NCI-H1694 (cell line): ENCODE measurements at regions not wholly inside any gene's neighbourhood (a gene's known extent, or its start where the extent isn't known, plus 50 kb on each side); places are given as distances from the start of the nearest gene placed in this dataset.
A peak's percentile ranks its signal among the peaks of the same experiment; 100 is the strongest.

Source experiments
- DNase-seq: peaks from one replicate; lab custom pipeline; 2025; lab: John Stamatoyannopoulos, UW

GRCh38 chr1:59089036-59089798, 207.7 kb upstream of the FGGY start:
- no peak for DNase-seq

- no peak for DNase-seq
Observed at GRCh38 chr1:59089922-59090457, 206.9 kb upstream of the FGGY start.

DNA sequence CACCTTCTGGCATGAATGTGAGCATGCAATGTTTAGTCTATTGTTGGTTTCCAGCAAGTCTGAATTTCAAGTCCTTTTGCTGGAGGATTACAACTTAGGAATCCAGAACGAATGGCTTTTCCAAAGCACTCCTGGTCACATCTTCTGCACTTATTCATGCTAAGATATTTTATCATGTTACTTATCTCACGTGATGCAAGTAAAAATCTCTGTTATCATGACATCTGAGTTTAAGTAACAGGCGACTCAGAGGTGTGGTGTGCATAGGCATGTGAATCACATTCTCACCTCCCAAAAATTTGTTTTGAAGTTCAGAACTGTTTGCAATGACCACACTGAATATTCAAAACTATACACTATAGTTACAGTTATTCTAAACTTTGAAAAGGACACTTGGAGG, 204.8 kb upstream of the FGGY start:
- DNase-seq = no peak

DNA sequence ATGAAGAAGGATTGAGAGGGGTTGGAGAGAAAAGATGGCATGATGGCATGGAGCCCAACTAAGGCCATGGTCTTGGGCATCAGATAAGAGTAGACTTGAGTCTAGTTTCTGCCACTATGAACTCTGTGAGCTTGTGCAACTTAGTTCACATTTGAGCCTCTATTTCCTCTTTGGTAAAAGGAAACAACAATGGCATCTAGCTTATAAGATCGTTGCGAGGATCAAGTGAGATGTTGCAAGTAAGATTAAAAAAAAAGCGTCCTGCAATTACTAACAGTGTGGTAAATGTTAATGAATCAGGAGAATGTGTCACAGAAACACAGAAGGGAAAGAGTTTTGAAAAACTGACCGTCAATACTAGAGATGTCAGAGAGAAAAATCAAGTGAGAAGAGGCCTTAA, 202.9 kb upstream of the FGGY start:
- no peak for DNase-seq

DNA sequence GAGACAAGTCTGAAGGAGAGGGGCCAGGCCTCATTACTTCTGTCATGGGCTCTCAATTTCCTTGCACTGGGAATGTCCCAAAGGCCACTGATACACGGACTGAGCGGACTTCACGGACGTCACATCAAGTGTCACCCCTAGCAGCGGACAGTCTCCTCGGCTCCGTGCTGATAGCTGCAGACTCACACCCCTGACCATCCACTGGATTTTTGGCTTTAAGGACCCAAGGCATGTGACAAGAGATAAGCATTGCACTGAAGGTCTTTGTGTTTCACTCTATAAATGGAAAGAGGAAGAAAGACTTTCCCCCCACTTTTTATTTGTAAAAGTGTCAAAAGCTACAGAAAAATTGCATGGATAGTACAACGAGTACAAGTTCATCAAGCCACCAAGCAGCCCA, 200.4 kb upstream of the FGGY start:
- DNase-seq = no peak

- no peak for DNase-seq
Observed at GRCh38 chr1:59098655-59099054, 198.2 kb upstream of the FGGY start.

DNA sequence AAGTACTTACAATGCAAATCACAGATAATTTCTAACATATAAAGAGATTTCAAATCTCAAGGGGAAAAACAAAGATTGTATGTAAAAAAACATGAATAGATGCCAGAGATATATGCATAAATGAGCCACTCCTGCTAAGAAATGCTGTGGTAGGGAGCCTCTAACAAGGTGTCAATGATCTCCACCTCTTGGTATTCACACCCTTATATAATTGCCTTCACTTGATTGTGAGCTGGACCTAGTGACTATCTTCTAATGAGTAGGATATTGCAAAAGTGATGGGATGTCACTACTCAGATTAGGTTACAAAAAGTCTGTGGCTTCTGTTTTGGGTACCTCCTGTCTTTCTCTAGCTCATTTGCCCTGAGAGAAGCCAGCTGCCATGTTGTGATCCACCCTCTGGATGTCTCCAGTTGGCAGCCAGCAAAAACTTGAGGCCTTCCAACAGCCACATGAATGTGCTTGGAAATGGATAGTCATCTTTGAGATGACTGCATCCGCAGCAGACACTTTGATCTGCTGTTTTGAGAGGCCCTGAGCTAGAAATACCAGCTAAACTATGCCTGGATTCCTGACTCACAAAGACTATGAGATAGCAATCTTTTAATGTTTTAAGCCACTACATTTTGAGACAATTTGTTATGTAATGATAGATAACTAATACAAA, 196.1 kb upstream of the FGGY start:
- no peak for DNase-seq

GRCh38 chr1:59101518-59101917, 195.4 kb upstream of the FGGY start:
- DNase-seq = no peak

GRCh38 chr1:59103457-59103856, 193.4 kb upstream of the FGGY start:
- no peak for DNase-seq

DNA sequence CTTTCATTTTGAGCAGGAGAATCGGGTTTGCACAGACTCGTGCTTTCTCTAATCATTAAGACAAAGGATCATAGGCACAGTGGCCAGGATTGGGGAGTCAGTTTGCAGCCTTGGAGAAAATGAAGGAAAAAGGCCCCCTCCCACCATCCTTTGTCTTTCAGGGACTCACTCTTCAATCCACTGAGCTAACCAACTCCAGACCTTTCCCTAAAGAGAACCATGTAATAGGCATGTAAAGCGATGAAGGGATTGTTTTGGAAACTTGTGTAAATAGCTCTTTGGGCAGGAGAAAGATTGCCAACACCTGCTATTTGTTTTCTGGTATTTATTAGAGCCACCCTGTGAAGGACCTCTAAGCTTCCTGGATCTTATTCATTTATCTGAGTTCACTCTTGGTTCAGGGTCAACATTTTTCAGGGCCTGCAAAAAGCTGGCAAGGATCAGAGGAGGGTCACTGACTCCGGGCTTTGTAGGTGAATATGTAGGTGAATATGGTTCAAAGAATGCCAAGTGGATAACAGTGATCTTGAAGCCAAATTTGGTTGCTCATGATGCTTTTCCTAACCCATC, 192.6 kb upstream of the FGGY start:
- no peak for DNase-seq

- peak; percentile 26 for DNase-seq
Observed at GRCh38 chr1:59105548-59106507, 191.1 kb upstream of the FGGY start.

DNA sequence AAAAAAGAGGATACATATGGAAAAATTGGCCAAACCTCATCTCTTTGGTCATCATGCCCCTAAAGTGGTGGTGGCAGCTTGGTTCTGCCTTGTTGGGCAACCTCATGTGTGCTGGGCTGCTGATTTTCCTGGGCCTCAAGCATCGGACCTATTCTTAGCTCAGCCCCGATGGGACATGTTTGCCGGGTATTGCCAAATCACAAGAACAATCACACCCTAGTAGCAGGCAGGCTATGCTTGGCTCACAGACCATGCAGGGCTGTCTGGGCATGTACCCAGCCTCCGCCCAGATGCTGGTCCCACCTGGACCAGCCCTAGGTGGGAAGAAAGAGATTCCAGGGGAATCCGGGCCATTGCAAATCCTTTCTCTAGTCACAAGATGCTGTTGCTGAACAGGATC, 189.4 kb upstream of the FGGY start:
- DNase-seq = peak; percentile 94

DNA sequence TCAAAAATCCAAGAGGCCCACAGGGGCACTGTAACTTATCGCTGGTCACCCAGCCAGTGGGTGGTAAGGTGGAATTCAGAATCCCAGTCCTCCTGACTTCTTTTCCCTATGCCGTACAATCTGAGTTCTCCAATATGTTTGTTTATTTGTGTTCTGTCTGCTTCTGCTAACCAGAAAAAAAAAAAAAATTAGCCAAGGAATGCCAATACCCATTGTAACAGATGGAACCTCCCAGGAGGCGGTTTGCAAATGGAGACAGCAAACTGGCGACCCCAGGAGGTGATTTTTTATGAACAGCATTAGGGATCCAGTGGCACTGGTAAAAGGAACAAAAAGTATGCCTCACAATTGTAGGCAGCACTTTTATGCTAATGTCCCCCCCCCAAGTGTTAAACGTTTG, 189.0 kb upstream of the FGGY start:
- DNase-seq = peak; percentile 94

DNA sequence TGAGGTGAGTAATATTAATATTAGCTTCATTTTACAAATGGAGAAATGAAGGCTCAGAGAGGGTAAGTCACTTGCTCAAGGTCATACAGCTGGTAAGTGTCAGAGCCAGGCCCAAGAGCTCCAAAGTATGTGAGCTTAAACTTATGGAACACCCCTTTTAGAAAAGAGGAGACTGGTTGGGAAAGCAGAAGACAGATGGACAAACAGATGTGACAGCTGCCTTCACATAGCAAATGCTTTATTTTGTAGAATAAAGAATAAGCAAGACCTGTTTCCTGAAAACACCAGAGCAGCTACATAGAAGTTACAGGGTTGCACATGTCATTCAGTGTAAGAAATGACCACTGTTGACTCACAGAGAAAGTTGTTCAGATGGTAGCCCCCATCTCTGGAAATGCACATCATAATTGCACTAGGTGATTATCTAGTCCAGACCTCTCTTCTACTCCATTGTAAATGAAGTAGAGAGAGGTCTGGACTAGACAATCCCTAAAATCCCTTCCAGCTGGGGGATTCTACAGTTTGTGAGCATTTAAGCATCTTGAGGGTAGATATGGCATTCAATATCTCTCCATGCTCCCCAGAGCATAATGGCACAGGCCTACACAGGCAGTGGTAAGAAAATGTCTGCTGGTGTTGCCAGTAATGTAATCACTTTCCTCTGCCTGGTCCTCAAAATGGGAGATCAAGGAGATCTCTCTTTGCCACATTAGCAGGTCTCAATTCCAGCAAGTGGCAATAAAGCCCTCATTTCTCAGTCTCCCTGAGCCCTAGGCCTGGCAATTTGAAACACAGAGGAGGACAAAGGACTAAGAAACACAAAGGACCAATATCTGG, 188.2 kb upstream of the FGGY start:
- DNase-seq = peak; percentile 44

DNA sequence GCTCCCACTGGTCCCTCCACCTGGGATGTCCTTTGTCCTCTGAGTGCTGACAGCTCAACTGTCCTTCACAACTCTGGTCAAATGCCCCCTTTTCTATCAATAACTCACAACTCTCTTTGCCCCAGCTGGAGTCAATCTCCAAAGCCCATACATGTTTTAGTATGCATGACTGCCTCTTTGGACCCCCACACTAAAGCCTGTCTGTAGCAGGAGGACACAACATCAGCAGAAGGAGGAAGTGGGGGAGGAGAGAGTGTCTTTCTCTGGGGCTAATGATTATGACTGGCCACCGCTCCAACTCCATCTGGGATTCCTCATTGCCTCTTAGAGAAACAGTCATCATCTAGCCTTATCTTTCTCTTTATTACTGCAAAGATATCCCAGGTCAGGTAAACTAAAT, 186.6 kb upstream of the FGGY start:
- no peak for DNase-seq

DNA sequence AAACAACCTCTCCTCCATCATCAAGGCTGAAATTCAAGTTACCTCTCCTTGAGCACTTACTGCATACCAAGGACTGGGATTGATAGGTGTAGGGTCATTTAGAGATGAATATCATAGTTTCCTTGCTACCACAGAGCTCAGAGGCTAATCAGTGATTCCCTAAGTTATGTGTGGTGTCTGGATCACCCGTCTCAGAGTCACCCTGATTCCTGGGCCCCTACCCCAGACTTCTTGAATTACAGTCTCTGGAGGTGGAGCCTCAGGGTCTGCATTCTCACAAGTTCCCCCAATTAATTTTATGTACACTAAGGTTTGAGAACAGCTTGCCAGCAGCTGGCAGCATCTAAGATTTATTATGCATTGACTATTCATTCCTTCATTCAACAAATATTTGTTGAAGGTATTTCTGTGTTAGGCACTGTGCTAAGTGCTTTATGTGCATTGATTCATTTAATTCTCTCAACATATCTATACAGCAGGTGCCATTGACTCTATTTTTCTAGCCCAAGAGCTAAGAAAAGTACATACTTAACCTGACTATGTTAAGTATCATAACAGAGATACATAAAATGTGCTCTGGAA, 182.9 kb upstream of the FGGY start:
- DNase-seq = no peak

DNA sequence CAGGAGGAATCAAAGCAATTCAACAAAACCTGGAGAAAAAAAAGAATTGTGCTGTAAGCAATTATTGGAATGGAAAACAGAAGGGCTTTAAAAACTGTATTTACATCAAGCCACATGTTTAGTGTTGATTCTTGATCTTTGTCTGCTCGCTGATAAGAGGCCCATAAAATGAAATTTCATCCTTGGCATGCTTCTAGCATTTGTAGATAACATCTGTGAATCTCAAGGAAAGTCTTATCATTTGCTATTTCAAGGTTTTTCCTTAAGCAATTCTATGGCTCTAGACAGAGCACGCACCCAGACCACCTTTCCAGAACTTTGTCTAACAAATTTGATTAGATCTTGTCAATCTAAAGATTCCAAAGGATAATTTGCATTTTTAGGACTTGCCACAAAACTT, 181.0 kb upstream of the FGGY start:
- no peak for DNase-seq

DNA sequence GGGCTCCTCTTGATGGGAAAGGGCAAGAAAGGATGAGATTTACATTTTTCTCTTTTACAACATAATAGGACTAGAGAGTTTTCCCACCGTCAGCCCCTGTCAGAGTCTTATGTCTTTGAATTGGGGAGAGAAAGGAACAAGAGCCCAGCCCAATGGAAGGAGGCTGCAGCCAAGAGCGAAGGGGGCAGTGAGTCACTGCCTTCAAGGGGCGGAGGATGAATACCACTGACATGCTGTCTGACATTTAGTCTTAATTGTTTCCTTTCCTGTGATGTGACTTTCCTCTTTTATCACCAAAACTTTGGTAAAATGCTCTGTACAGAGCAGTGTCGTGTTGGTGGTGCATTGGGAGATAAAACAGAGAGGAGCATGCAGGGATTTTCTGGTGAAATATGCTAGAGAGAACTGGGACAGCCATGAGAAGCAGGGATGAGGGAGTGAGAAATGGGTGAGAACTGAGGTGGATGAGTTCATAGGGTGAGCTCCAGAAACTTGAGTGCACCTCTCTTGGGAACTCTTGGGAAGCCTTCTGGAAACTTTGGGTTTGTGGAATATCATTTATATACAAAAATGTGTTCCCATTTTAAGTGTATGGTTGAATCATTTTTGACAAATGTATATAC, 179.9 kb upstream of the FGGY start:
- no peak for DNase-seq

DNA sequence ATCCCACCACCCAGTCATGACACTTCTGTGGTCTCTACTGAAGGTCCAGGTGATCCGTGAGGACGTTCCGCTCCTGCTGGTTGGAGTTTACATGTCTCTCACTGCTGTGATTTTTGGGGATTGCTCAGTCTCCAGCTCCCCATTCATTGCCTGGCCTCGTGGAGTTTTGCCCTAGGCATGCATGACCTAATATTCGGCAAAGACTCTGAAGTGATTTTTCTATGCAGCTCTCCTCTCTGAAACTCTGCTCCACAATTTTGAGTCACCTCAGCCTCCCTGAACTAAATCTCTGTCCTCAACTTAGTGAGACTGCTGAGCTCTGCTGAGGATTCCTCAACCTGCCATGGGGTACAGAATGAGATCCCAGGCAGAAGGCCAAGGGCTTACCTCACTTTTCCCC, 174.4 kb upstream of the FGGY start:
- DNase-seq = no peak

- DNase-seq = no peak
Observed at GRCh38 chr1:59123081-59123681, 173.7 kb upstream of the FGGY start.
